Stimulated activated CD8-positive, alpha-beta memory T cell treated with anti-CD3 and anti-CD28 coated beads, Interleukin-15, amount 100 ng/mL, for 48 hours (primary cell): ENCODE measurements at regions not wholly inside any gene's neighbourhood (a gene's known extent, or its start where the extent isn't known, plus 50 kb on each side); places are given as distances from the start of the nearest gene placed in this dataset.
"Not testable (repeated sequence)": the region's sequence is repeated elsewhere in the genome, so short reads cannot be mapped to it uniquely, and the experiment has no call there.

Experiments used
- DNase-seq, 2 donors: peaks; one replicate each; pipeline ENCODE4 v3.0.0-alpha.2; 2020; ENCODE audit warnings: low read depth in 2 of 2

DNA sequence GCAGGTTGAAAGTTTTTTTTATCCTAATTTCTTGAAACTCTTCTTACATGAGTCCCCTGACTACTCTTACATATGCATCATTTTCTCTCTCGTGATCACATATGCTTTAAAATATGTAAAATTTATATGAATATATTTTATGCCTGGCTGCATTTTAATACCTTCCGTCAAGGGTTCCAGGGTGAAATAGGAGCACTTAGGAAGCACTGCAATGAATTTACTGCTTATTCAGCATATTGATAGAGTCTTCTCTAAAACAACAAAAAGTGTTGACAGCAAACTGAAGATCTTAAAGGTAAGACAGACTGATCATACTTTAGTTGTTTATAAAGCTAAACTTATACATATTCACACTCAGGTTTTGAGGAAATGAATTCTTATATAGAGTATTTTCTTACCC lies 1191.6 kb upstream of the CRIM1 start:
- DNase-seq: no peak

DNA sequence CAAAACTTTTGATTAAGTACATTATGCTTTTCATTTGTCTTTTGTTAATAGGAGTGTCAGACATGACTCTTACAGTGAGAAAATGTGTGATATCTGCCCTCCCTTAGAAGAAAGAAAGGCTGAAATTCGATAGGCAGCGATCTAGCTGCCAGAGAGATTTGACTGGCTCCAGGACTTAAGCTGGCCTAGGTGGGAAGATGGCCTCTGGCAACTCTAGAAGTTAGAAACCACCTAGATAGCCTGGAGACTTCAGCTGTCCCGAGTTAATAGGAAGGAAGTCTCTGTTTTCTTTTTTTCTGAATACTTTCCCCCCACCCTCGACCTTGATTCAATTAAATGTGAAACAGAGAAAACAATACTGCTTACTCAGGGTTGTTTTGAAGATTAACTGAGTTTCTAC lies 1194.7 kb upstream of the CRIM1 start:
- DNase-seq: no peak

DNA sequence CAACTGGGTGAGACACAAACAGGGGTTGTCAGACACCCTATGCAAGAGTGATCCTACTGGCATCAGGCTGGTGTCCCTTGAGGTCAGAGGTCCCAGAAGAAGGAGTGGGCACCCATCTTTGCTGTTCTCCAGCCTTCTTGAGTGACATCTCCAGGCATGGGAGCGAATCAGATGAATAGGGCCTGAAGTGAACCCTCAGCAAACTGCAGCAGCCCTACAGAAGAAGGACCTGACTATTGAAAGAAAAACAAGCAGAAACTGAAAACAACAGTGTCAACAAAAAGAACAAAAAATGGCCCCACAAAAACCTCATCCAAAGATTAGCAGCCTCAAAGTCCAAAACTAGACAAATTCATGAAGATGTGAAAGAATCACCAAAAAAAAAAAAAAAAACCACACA lies 1229.7 kb upstream of the CRIM1 start:
- no peak for DNase-seq

DNA sequence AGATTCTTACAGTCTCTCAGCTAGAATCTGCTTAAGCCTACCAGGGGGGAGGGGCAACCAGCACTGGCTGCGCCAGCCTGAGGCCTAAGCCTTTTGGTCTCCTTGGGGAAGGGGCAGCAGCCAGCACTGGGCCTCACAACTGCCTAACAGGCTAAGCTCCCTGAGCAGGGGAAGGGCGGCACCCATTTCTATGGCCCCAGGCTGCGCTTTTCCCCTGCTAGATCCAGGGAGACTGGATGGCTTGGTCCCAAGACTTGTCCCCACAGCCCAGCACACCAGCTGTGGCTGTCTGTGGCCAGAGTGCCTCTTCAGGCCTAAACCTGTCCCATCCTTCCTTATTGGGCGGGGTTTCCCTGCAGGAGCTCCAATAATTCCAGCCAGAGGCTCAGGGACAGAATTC lies 1230.3 kb upstream of the CRIM1 start:
- DNase-seq: no peak

DNA sequence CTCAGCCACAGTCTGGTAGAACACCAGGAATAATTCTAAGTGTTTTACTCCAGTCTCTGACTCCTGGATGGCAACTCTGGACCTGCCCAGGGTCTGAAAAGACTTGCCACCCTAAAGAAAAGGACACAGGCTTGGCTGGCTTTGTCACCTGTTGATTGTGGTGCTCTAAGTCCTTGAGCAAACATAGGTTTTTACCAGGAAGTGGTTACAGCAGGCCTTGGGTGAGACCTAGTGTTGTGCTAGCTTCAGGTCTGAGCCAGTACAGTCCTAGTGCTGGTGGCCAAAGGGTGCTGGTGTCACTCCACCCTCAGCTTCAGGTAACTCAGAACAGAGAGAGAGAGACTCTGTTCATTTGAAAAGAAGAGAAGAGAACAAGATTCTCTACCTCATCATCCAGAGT lies 1239.4 kb upstream of the CRIM1 start:
- DNase-seq: no peak

DNA sequence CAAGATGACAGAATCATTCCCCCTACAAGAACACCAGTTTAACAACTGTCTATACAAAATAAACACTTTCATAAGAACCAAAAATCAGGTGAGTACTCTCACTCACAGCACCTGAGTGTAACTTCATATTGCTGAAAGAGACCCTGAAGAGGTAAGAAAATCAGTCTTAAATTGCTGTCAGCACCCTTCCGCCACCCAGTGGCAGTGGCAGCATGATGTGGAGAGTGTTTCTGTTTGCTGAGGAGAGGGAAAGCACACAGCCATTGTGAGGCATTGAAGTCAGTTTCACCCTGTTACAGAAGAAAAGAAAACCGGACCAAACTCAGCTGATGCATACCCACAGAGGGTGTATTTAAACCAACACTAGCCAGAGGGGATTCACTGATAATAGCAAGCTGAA lies 1240.8 kb upstream of the CRIM1 start:
- DNase-seq: no peak

DNA sequence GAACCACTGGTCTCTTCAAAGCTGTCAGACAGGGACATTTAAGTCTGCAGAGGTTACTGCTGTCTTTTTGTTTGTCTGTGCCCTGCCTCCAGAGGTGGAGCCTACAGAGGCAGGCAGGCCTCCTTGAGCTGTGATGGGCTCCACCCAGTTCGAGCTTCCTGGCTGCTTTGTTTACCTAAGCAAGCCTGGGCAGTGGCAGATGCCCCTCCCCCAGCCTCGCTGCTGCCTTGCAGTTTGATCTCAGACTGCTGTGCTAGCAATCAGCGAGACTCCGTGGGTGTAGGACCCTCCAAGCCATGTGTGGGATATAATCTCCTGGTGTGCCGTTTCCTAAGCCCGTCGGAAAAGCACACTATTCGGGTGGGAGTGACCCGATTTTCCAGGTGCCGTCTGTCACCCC lies 1243.2 kb upstream of the CRIM1 start:
- DNase-seq: not testable (repeated sequence)

DNA sequence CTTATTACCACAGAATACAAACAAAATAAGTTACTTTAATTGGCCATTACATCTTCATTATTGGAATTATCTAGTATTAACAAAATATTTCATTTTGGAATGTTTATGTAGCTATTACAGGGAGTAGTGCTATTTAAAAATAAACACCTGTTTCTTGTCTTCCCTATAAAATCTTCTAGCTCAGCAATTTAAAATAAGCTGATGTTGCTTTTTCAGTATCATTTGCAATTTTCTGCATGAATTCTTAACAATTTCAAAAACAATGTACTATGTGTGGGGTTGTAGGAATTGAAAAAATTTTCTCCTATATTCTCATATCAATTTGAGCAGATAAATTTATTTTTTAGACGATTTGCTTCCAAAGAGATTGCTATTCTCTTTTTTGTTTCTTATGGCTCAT lies 1251.3 kb upstream of the CRIM1 start:
- DNase-seq: no peak

DNA sequence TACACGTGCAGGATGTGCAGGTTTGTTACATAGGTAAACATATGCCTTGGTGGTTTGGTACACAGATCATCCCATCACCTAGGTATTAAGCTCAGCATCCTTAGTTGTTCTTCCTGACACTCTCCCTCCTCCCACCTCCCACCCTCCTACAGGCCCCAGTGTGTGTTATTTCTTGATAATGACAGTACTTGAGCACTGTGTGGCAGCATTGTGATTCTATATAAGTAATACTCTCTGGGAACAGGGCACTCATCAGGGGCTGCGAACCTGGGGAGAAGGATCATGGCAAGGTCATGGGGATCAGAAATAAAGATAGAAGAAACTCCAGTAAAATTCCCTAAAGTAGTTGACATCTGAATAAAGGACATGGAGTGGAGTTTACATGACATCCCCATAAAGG lies 1256.2 kb upstream of the CRIM1 start:
- no peak for DNase-seq

DNA sequence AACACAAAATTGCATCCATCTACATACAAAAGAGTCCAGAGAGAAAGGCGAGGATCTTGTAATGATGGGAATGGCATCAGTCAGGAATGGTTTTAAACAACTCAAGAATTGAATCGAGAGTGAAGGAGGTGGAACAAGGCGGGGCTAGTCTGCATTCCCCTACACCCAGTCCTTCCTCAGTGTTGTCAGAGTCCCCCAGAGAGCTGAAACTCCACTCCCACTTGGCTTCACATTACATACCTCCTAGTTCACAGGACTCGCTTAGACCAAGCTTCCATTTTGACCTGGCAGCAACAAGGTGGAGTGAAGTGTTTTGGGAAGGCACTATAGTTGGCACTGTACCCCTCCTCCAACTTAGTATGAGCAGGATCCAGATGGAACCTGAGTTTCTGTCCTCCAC lies 1273.5 kb upstream of the CRIM1 start:
- DNase-seq: no peak

DNA sequence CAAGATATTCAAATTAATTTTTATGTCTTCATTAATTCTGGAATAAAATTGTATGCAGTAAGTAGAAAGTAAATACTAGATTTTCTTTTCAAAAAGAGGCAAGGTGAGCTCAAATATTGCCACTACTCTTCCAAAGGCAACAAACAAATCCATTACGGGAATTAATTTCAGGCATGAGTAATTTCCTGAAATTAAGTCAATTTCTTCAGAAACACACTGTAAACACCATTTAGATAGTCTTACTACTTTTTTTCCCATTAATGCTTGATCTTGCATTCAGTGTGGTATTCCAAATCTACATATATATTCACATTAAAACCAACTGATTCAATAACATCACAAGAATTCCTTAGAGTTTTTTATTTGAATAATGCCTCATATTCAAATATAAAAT lies 1274.0 kb upstream of the CRIM1 start:
- no peak for DNase-seq

DNA sequence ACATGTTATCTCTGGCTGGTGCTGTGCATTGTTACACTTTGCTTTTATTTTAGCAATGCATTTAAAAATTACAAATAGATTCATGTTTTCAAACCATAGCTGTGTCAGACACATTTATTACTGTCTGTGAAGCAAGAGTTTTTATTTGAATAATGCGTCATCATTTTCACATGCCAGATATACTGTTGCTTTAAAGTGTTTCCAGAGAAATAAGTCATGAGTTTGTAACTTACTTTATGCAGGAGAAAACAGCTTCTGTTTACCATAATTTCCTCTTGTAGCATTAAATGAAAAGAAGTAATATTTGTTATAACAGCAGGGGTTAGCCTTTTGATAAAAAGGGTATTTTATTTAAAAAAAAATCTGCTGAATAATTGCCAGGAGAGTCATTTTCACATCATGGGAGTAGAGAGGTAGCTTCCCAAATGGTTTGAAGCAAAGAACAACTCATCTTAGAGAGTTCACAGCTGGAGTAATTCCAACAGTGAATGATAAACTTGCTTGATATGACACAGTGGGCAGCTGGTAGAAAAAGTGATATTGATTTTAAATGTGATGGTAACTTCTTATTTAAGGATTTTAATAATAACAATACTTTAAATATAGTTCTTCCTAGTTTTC lies 1274.5 kb upstream of the CRIM1 start:
- DNase-seq: no peak

DNA sequence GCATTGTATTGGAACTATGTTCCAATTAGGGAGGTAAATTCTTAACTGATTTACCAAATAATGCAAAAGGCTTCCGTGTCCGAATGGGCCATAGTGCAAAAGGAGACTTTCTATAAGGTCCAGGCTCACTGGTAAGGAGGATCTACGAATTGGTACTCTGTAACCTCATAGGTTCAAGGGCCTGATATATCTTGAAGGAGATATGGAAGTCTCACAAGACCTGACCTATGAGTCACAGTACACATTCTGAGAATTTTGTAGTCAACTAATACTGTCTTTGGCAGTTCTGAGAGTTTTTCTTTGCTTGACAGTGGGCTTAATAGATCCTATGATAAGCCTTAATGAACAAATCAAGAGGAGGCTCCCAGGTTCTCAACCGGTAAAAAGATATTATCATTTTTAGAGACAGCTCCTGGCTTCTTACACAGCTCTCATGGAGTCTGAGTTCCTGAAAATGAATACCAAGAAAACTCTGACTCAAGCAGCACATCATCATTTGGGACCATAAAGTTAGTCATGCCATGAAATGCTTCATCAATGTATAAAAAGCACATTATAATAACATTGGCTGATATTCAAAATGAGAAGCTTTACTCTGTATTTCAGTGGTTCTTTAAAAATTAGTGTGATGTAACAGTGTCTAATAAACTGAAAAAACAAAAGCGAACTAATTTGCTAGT lies 1275.2 kb upstream of the CRIM1 start:
- DNase-seq: no peak

DNA sequence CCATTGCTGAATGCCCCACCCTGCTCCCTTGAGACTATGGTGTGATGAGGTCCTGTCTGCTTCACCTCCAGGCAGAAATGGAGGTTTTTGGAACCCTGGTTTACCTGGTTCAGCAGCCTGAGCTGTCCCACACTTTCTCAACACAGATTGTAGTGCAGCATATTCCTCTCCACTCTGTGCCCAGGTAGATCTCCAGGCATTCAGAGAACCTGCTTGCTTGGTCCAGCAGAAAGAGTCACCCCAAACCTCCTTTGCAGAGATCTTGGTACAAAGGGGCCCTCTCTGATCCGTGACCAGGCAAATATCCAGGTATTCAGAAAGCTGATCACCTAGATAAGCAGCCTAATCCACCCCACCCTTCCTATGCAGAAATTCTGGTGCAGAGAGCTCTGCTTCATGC lies 1288.2 kb upstream of the CRIM1 start:
- DNase-seq: no peak

DNA sequence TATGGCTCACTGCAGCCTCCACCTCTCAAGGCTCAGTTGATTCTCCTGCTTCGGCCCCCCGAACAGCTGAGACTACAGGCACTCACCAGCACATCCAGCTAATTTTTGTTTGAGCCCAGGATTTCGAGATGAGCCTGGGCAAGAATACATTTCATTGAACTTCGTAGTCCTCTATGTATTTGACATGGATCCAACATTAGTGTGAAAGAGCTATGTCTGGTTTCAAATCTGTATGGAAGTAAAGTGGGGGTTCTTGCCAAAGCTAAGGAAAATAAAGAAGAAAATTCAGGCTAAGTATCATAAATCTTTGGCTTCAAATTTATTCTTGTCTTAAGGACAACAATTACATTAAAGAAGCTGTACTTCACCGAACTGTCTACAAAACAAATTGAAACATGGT lies 1291.7 kb upstream of the CRIM1 start:
- no peak for DNase-seq

DNA sequence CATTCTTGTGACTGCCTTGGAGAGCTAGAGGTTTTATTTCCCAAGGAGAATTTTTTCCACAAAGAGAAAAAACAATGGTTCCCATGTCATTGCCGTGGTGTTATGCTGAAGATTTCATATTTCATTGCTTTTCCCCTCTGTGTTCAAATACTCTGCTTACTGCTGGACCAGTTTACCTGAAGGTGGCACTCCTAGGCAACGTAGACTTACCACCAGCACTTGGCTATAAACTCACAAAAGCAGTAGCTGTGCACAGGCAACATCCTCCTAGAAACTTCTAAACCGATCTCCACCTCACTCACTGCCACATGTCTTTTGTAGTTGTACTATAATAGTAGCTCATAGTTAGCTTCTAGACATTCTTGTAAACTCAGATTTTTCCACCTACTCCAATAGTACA lies 1319.7 kb upstream of the CRIM1 start:
- DNase-seq: no peak

DNA sequence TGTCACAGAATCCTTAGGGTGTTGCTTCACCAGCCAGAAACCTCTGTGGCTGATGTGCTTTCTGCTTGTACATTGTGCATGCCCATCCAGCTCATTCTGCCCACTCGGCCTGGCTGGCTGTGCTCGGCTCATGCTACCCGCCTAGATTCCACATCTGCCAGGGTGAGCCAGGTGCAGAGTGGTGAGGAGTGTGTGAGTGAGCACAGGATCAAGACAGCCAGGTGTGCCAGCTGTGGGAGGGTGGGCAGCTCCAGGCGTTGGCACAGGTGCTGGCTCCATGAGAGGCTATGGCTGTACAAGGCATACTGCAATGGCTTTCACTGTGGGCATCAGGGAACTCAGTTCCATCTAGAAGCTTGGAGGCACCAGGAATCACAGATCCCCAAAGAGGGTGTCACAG lies 1321.8 kb upstream of the CRIM1 start:
- no peak for DNase-seq

DNA sequence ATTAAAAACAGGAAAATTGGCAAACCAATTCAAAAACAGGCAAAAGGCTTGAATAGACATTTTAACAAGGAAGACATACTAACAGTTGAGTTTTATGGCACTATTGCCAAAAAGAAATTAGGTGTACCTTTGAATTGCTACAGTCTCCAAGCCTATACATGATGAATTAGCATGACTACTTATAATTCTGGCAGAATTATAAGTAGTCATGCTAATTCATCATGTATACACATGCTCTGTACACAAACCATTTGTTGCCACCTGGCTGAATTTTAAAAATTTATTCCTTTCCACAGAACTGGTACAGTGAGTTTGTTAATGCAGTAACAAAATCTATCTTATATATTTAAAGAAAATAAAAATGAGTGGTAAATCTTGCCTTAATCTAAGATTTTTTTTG lies 1332.0 kb upstream of the CRIM1 start:
- DNase-seq: no peak

DNA sequence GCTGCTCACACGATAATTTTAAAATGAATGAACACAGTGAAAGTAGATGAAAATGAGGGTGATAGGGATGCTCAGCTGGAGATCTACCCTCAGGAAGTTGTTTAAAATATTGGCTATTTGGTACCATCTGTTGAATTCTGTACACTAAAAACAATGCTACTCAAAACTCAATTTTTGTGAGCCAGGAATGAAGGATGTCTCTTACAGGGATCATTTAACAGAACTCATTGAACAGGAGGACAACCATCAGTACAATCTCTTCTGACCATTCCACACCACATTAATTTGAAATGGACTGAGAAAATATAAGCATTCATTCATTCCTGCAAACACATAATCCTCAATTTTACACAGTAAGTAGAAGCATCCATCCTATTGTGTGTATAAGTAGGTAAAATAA lies 1355.1 kb upstream of the CRIM1 start:
- DNase-seq: no peak

DNA sequence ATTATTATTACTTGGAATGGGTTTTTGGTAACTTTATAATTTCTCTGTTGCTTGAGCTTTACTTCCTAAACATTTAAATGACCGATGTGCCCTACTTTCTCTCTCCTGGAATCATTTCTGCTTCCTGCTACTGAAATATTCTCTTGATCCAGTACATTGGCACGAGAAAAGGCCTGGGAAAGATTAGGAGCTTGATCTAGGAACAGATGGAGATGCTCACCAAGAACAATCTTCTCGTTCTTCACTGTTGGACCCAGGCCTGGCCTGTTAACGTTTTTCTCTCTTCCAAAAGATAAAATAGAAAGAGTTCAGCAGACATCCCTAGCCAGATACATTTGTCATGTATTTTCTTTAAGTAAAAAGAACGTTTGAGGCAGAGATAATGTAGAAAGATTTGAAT lies 1356.8 kb upstream of the CRIM1 start:
- DNase-seq: no peak

DNA sequence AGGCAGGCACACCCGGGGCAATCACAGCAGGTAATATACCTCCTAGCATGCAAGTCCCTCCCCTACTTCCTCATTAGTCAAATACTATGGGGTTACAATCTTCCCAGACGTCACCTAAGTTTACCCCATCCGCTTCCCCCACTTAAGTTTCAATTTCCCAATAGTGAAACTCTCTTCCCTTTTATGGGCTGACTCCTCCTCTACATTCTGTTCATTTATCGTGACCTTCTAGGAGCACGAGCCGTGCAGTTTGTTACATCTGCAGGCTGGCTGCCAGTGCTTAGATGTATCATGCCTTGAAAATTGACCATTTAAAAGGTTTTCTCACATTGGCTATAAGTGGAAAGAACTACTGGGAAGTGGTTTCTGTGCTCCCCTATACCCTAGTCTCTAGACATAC lies 1357.8 kb upstream of the CRIM1 start:
- no peak for DNase-seq

DNA sequence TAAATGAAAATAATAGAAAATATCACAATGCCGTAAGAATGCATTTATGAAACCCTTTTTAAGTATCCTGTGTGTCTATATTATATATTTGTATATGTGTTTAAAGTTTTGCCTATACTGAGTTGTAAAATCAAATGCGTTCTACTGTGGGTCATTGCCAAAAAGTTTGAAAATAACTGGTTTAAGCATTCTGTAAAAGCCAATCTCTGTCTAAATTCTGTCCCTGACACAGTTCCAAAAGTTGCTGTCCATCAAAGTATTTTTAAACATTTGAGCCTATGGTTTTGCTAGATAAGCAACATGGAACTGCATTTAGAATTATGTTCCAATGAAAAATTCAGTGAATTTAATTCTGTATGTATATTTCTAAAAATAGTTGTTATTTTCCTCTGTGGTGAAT lies 1360.4 kb upstream of the CRIM1 start:
- DNase-seq: no peak

DNA sequence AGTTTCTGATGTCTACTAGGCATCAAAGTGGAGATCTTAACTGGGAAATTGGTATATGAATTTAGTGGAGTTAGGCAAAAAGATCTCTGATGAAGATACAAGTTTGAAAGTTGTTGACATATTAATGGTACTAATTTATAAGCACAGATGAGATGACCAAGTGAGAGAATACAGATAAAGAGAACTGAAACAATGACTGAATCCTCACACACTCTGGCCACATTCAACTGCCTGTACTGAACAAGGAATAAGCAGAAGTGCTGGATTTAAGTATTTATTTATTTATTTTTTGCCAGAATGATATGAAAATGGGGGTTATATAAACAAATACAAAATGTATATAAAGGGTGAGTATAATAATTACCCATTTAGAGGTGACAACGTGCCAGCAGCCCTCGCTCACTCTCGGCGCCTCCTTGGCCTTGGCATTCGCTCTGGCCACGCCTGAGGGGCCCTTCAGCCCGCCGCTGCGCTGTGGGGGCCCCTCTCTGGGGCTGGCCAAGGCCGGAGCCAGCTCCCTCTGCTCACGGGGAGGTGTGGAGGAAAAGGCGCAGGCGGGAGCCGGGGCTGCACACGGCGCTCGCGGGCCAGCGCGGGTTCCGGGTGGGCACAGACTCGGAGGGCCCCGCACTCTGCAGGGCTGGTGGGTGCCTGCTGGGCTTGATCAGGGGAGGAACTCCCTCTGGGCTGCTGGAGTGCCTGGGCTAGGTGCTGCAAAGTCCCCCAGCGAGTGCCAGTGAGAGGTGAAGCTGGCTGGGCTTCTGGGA lies 1363.9 kb upstream of the CRIM1 start:
- DNase-seq: no peak
